ENCODE measurements at regions not wholly inside any gene's neighbourhood (a gene's known extent, or its start where the extent isn't known, plus 50 kb on each side); places are given as distances from the start of the nearest gene placed in this dataset.
"Not testable (repeated sequence)": the region's sequence is repeated elsewhere in the genome, so short reads cannot be mapped to it uniquely, and the experiment has no call there.

GRCh38 chr10:84761994-84762614 lies 433.7 kb downstream of the CCSER2 start:
- TF ChIP-seq CTCF, POLR2AphosphoS5, EP300 (IDR thresholded peaks at IDR 0.05): not testable (repeated sequence)
